ENCODE measurements at regions not wholly inside any gene's neighbourhood (a gene's known extent, or its start where the extent isn't known, plus 50 kb on each side); places are given as distances from the start of the nearest gene placed in this dataset.

DNA sequence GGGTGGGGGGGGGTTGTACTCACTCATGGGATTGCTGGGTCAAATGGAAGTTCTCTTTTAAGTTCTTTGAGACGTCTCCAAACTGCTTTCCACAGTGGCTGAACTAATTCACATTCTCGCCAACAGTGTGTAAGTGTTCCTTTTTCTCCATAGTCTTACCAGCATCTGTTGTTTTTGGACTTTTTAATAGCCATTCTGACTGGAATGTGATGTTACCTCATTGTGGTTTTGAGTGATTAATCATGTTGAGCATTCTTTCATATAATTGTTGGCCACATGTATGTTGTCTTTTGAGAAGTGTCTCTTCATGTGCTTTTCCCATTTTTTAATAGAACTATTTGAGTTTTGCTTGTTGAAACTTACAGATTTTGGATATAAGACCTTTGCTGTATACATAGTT lies 94.9 kb upstream of the PLPPR1 start:
- TF ChIP-seq CTCF (IDR thresholded peaks at IDR 0.05) (no peak), EZH2phosphoT487 (IDR thresholded peaks at IDR 0.05; ENCODE audit: borderline replicate concordance, low read depth) (no peak), NFIC (IDR thresholded peaks at IDR 0.05; ENCODE audit: borderline replicate concordance) (no peak), EP300 (IDR thresholded peaks at IDR 0.05; ENCODE audit: borderline replicate concordance in 1 of 2, low read depth in 1 of 2, low read length in 1 of 2) (no peak), FOXM1 (IDR thresholded peaks at IDR 0.05; ENCODE audit: low read depth) (no peak), FOXJ3 (CRISPR knock-in tag; IDR thresholded peaks at IDR 0.05) (no peak), TAF1 (IDR thresholded peaks at IDR 0.05; ENCODE audit: borderline replicate concordance, low read depth, low read length) (no peak), JUND (IDR thresholded peaks at IDR 0.05) (no peak)
- TF ChIP-seq, protein P1, sequence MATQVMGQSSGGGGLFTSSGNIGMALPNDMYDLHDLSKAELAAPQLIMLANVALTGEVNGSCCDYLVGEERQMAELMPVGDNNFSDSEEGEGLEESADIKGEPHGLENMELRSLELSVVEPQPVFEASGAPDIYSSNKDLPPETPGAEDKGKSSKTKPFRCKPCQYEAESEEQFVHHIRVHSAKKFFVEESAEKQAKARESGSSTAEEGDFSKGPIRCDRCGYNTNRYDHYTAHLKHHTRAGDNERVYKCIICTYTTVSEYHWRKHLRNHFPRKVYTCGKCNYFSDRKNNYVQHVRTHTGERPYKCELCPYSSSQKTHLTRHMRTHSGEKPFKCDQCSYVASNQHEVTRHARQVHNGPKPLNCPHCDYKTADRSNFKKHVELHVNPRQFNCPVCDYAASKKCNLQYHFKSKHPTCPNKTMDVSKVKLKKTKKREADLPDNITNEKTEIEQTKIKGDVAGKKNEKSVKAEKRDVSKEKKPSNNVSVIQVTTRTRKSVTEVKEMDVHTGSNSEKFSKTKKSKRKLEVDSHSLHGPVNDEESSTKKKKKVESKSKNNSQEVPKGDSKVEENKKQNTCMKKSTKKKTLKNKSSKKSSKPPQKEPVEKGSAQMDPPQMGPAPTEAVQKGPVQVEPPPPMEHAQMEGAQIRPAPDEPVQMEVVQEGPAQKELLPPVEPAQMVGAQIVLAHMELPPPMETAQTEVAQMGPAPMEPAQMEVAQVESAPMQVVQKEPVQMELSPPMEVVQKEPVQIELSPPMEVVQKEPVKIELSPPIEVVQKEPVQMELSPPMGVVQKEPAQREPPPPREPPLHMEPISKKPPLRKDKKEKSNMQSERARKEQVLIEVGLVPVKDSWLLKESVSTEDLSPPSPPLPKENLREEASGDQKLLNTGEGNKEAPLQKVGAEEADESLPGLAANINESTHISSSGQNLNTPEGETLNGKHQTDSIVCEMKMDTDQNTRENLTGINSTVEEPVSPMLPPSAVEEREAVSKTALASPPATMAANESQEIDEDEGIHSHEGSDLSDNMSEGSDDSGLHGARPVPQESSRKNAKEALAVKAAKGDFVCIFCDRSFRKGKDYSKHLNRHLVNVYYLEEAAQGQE (IDR thresholded peaks at IDR 0.05; ENCODE audit: low read depth, low read length), result no peak

Measured in SK-N-SH (cell line).